Testis (tissue), 2 donors: ENCODE measurements at regions not wholly inside any gene's neighbourhood (a gene's known extent, or its start where the extent isn't known, plus 50 kb on each side); places are given as distances from the start of the nearest gene placed in this dataset.

Experiments
- DNase-seq: peaks from one replicate; pipeline ENCODE4 v3.0.0-alpha.2; 2019
- H3K27ac ChIP-seq, 2 donors: fragments of 200-600 bp; sonication (generic); one replicate each; pipeline ENCODE4 v1.5.1; 2019
- H3K27me3 ChIP-seq: fragments of 200-600 bp; sonication (generic); one replicate; pipeline ENCODE4 v1.5.1; 2019
- H3K36me3 ChIP-seq: fragments of 200-600 bp; sonication (generic); one replicate; pipeline ENCODE4 v1.5.1; 2017; ENCODE audit warnings: low read depth; ENCODE audit errors: missing control alignments
- H3K4me1 ChIP-seq: fragments of 200-600 bp; sonication (generic); one replicate; pipeline ENCODE4 v1.5.1; 2019
- H3K4me3 ChIP-seq, 2 donors: fragments of 200-600 bp; sonication (generic); one replicate each; pipeline ENCODE4 v1.5.1; 2017 to 2019
- H3K9me3 ChIP-seq: fragments of 200-600 bp; sonication (generic); one replicate; pipeline ENCODE4 v1.5.1; 2017
- POLR2A ChIP-seq: fragments of 450-650 bp; IDR thresholded peaks from one replicate; pipeline ENCODE4 v1.6.1; 2017; ENCODE audit warnings: antibody characterized with exemption, mild to moderate bottlenecking, moderate library complexity
- WGBS, 2 donors: methylation state at CpG; one replicate each; pipeline ENCODE4 v1.1.5; 2018; 5-methylcytosine and 5-hydroxymethylcytosine counted together
- intact Hi-C: fragments of 100-400 bp; cut with DNase I; formaldehyde crosslinking; loops from one replicate; pipeline ENCODE4 v1.15.1; 2023; ENCODE audit warnings: low total_unique reads
- TF ChIP-seq, protein P1 (sequence below), 3 experiments: fragments of 450-650 bp in 2 of 3; fragments of 200-600 bp in 1 of 3; sonication (generic) in 1 of 3; IDR thresholded peaks; one replicate each; pipeline ENCODE4 v1.5.1; 2016 to 2019; ENCODE audit warnings: antibody characterized with exemption in 3 of 3, mild to moderate bottlenecking in 2 of 3, moderate library complexity in 1 of 3

DNA sequence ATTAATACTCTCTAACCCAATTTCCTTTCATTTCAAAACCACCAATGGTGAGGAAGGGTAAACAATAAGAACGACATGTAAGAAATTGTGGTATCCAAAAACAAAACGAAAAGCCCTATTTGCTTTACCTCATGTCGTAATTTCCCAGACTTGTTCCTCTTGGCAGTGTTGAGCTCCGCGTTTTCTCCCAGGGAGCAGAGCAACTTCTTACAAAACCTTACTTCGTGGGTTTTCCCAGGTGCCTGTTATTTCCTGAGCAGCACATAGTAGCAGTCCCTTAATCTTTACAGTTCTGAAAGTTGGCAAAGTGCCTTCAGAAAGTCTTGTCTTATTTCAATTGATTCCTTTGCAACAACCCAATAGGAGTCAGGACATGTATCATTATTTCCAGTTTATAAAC, 207.9 kb upstream of the MARCKS start:
- intact Hi-C loops = no loop called here
- Histone ChIP-seq H3K27me3 (no peaks in the 10 kb centered on the region), H3K36me3 (no peaks in the 10 kb centered on the region), H3K4me1 (peaks cover 3% of the 10 kb centered on the region), H3K4me3 (no peak overlapping the region), H3K27ac (no peak overlapping the region), H3K9me3 (no peaks in the 10 kb centered on the region)
- DNase-seq = no peak
- TF ChIP-seq, protein P1, sequence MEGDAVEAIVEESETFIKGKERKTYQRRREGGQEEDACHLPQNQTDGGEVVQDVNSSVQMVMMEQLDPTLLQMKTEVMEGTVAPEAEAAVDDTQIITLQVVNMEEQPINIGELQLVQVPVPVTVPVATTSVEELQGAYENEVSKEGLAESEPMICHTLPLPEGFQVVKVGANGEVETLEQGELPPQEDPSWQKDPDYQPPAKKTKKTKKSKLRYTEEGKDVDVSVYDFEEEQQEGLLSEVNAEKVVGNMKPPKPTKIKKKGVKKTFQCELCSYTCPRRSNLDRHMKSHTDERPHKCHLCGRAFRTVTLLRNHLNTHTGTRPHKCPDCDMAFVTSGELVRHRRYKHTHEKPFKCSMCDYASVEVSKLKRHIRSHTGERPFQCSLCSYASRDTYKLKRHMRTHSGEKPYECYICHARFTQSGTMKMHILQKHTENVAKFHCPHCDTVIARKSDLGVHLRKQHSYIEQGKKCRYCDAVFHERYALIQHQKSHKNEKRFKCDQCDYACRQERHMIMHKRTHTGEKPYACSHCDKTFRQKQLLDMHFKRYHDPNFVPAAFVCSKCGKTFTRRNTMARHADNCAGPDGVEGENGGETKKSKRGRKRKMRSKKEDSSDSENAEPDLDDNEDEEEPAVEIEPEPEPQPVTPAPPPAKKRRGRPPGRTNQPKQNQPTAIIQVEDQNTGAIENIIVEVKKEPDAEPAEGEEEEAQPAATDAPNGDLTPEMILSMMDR (IDR thresholded peaks at IDR 0.05) = no peak
- TF ChIP-seq POLR2A = no peak
- 73 to 85% methylated on average over 6 of the region's 6 CpGs for whole genome bisulfite sequencing, 2 donors

DNA sequence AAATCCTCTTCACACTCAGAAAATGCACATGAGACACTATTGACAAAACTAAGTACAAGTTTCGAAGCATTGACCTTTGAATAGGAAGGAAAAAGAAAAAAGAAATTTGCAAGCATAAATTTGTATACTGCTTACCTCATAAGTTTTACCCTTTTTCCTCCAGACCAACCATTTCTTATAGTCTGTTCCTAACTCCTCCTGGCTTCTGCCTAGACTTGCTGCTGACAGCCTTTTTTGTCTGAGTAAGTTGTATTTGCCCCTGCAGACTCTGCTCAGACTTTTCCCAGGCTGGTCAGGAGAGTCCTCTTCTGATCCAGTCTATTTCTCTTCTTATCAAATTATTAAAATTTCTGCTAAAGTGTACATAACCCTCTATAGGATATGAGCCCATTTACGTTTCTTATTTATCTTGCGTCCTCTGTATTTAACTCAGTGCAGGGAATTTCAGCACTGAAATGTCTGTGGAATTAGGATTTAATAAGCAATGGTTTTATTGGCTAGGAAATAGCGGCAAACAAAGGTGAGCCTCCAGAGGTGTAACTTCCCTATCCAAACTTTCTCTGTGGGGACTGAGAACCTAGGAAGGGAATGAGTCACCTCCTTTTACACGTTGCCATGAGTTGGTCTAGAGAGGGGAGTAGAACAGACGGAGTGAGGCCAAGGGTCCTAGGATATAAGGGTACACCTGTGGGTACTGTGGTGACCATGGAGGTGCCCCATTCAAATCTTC, 207.1 kb upstream of the MARCKS start:
- 63 to 67% methylated on average over 6 of the region's 6 CpGs for WGBS, 2 donors
- no peaks in the 10 kb centered on the region for H3K9me3 ChIP-seq
- intact Hi-C loops = no loop called here
- no peak for TF ChIP-seq POLR2A
- TF ChIP-seq, protein P1 (IDR thresholded peaks at IDR 0.05) = no peak
- H3K27me3 ChIP-seq = no peaks in the 10 kb centered on the region
- H3K4me3 ChIP-seq = no peak overlapping the region
- DNase-seq = no peak
- H3K36me3 ChIP-seq = no peaks in the 10 kb centered on the region
- no peak overlapping the region for H3K27ac ChIP-seq
- H3K4me1 ChIP-seq = peaks cover 3% of the 10 kb centered on the region

DNA sequence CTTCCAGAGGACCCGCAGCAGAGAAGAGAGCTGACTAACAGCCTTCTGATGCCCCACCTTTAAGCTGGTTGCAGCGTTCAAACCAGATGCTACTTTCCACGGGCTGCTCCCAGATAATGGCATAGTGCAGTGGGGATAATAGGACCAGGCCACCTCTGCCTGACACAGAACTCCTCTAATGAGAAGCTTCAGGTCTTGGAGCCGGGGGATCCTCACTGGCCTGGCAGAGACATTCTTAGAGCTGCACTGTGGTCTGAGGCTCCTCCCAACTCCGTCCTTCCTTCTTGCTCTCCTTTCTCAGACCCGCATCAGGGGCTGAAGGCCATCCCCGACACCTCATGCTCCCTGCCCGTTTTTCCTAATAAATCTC, 206.6 kb upstream of the MARCKS start:
- Histone ChIP-seq H3K27ac (no peak overlapping the region), H3K9me3 (no peaks in the 10 kb centered on the region), H3K36me3 (no peaks in the 10 kb centered on the region), H3K4me3 (no peak overlapping the region), H3K4me1 (no peaks in the 10 kb centered on the region), H3K27me3 (no peaks in the 10 kb centered on the region)
- 87 to 99% methylated on average over 8 of the region's 8 CpGs for WGBS, 2 donors
- TF ChIP-seq, protein P1 (IDR thresholded peaks at IDR 0.05) = no peak
- TF ChIP-seq POLR2A = no peak
- intact Hi-C loops = no loop called here
- DNase-seq = no peak

DNA sequence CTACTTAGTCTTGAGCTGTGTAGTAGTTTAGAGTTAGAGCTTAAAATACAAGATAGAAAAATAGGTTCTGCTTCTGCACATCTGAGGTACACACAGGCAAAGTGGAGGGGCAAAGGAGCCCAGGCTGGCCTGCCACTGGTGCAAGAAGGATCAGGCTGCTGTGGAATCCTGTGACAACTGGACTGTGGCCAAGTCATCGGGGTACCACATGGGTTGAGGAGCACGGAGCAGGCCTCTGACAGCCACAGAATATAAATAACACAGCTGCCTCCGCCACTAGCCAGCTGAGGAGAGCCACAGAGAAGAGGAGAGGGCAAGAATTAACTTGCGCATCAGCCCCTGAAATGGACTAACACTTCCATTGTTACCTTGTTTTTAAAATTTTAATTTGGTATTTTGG, 206.0 kb upstream of the MARCKS start:
- no peak overlapping the region for H3K27ac ChIP-seq
- intact Hi-C loops = no loop called here
- no peaks in the 10 kb centered on the region for H3K4me1 ChIP-seq
- TF ChIP-seq, protein P1 (IDR thresholded peaks at IDR 0.05) = no peak
- TF ChIP-seq POLR2A = no peak
- H3K9me3 ChIP-seq = no peaks in the 10 kb centered on the region
- H3K4me3 ChIP-seq = no peak overlapping the region
- DNase-seq = no peak
- 73 to 82% methylated on average over 4 of the region's 4 CpGs for WGBS, 2 donors
- H3K27me3 ChIP-seq = no peaks in the 10 kb centered on the region
- no peaks in the 10 kb centered on the region for H3K36me3 ChIP-seq

DNA sequence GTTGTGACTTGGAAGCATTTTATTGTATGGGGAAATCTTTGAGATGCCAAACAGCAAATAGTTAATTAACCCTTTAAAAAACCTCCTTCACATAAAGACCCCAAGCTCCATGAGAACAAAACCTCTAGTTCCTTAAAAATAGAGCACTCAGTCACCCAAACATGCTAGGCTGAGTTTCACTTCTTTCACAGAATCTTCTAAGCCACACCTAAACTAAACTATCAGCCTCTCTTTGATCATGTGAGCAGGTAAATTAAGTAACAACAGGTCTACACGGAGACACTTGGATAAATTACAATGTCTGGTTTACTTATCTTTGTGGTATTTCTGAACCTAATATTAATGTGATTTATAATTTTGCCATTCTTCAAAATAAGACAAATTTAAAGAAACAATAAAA, 205.2 kb upstream of the MARCKS start:
- H3K4me1 ChIP-seq = no peaks in the 10 kb centered on the region
- WGBS, 2 donors = 62 to 65% methylated on average over 1 of the region's 1 CpG
- no peak for DNase-seq
- H3K27me3 ChIP-seq = no peaks in the 10 kb centered on the region
- no peak for TF ChIP-seq POLR2A
- TF ChIP-seq, protein P1 (IDR thresholded peaks at IDR 0.05) = no peak
- no peaks in the 10 kb centered on the region for H3K36me3 ChIP-seq
- intact Hi-C loops = no loop called here
- H3K27ac ChIP-seq = no peak overlapping the region
- no peaks in the 10 kb centered on the region for H3K9me3 ChIP-seq
- H3K4me3 ChIP-seq = no peak overlapping the region
